ENCODE measurements at regions not wholly inside any gene's neighbourhood (a gene's known extent, or its start where the extent isn't known, plus 50 kb on each side); places are given as distances from the start of the nearest gene placed in this dataset.
"Not testable (repeated sequence)": the region's sequence is repeated elsewhere in the genome, so short reads cannot be mapped to it uniquely, and the experiment has no call there.

DNA sequence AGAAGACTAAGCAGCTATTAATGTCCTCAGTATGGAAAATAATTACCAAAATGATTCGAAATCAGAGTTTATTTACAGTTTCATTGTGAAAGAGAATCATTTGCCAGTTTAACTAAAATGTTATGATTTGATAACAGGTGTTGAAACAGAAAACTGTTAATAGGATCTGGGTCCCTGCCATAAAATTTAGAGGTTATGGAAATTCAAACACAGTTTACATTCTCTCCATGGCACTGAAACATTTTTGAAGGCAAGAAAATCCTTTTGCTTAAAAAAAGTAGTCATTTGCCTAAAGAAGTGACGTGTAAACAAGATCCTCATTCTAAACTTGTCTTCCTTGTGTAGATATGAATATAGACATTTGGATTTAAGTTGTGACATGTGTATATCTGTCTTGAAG, 743.8 kb downstream of the SLC4A3 start:
- H3K9me3 Mint-ChIP-seq (ENCODE audit: low read depth) = peaks cover 11% of the 10 kb centered on the region
- H3K4me3 Mint-ChIP-seq (ENCODE audit: low read depth) = no peak overlapping the region
- H3K27ac Mint-ChIP-seq = no peak overlapping the region
- no peaks in the 10 kb centered on the region for H3K36me3 Mint-ChIP-seq (ENCODE audit: insufficient read depth)
- peaks cover 6% of the 10 kb centered on the region for H3K4me1 Mint-ChIP-seq (ENCODE audit: low read depth)
- TF ChIP-seq, protein P1, sequence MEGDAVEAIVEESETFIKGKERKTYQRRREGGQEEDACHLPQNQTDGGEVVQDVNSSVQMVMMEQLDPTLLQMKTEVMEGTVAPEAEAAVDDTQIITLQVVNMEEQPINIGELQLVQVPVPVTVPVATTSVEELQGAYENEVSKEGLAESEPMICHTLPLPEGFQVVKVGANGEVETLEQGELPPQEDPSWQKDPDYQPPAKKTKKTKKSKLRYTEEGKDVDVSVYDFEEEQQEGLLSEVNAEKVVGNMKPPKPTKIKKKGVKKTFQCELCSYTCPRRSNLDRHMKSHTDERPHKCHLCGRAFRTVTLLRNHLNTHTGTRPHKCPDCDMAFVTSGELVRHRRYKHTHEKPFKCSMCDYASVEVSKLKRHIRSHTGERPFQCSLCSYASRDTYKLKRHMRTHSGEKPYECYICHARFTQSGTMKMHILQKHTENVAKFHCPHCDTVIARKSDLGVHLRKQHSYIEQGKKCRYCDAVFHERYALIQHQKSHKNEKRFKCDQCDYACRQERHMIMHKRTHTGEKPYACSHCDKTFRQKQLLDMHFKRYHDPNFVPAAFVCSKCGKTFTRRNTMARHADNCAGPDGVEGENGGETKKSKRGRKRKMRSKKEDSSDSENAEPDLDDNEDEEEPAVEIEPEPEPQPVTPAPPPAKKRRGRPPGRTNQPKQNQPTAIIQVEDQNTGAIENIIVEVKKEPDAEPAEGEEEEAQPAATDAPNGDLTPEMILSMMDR (IDR thresholded peaks at IDR 0.05; ENCODE audit: unreplicated experiment) = no peak
- H3K27me3 Mint-ChIP-seq = no peaks in the 10 kb centered on the region
- DNase-seq (ENCODE audit: low spot score, unreplicated experiment) = no peak

DNA sequence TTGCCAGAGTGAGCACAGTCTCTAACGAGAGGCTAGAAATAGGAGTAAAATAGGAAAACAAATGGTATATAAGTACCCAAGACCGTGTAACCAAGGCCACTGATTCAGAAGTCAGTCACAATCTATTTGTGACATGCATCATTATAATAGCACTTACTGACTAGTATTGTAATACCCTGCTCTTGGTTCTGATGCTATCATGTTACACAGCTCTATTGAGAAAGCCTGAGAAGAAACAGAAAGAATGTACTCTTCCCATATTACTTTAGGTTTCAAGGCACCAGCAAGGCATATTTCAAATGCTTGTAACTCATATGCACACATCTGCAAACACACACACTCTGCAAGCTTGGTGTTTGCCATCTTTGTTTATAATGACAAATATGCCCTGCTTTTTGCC, 746.4 kb downstream of the SLC4A3 start:
- DNase-seq (ENCODE audit: low spot score, unreplicated experiment) = no peak
- Mint-ChIP-seq H3K9me3 (ENCODE audit: low read depth) (peaks cover under 1% of the 10 kb centered on the region), H3K36me3 (ENCODE audit: insufficient read depth) (no peaks in the 10 kb centered on the region), H3K27ac (no peak overlapping the region), H3K4me1 (ENCODE audit: low read depth) (peaks cover 6% of the 10 kb centered on the region), H3K4me3 (ENCODE audit: low read depth) (no peak overlapping the region), H3K27me3 (no peaks in the 10 kb centered on the region)
- TF ChIP-seq, protein P1 (IDR thresholded peaks at IDR 0.05; ENCODE audit: unreplicated experiment) = no peak

DNA sequence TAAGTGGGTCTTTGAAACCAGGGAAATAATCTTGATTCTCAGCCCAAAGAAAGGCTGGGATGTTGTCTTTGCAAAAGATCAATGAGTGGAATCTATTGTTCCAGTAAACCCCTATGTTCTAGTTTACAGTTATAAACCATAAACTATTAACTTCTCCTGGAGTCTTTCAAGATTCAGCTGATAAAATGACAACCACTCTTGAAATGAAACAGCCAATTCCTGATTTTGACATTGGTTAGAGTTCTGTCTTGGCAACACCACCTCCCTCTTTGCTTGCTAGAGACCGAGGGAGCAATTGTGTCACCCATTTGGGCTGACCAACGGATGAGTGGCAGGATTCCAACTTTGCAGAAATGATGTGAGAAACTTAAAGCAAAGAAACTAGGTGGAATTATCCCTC, 746.9 kb downstream of the SLC4A3 start:
- H3K36me3 Mint-ChIP-seq (ENCODE audit: insufficient read depth) = no peaks in the 10 kb centered on the region
- H3K27ac Mint-ChIP-seq = no peak overlapping the region
- peaks cover 4% of the 10 kb centered on the region for H3K9me3 Mint-ChIP-seq (ENCODE audit: low read depth)
- DNase-seq (ENCODE audit: low spot score, unreplicated experiment) = no peak
- TF ChIP-seq, protein P1 (IDR thresholded peaks at IDR 0.05; ENCODE audit: unreplicated experiment) = no peak
- no peak overlapping the region for H3K4me3 Mint-ChIP-seq (ENCODE audit: low read depth)
- peaks cover 6% of the 10 kb centered on the region for H3K4me1 Mint-ChIP-seq (ENCODE audit: low read depth)
- H3K27me3 Mint-ChIP-seq = no peaks in the 10 kb centered on the region

DNA sequence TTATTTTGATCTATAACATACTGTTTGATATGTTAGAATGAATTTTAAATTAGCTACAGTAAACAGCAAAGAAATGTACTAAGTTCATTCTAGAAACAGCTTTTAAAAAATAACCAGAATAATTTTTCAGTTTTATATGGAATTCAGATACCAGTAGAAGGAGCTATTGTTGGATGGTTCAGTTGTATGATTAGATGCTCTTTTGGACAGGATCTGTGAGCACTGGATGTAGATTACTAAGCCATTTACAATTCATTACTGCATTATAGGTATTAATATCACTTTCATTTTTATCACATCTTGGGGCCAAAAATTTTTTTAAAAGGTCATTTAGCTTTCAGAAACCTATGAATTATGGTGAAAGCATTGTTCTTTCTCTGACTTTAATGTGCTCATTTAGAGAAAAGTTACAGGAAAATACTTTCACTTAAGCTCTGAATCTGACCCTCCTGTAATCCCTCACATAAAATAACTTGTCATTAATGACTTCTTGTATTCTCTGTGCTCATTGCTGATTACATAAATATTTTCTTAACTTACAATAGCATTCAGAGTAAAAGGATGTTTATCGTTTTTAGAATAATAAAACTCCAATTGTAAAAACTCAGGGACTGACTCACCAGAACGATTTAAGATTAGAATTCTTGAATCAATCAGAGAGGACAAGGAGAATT, 750.2 kb downstream of the SLC4A3 start:
- DNase-seq (ENCODE audit: low spot score, unreplicated experiment) = no peak
- no peak overlapping the region for H3K4me3 Mint-ChIP-seq (ENCODE audit: low read depth)
- H3K27me3 Mint-ChIP-seq = no peaks in the 10 kb centered on the region
- H3K9me3 Mint-ChIP-seq (ENCODE audit: low read depth) = peaks cover 29% of the 10 kb centered on the region
- TF ChIP-seq, protein P1 (IDR thresholded peaks at IDR 0.05; ENCODE audit: unreplicated experiment) = no peak
- peaks cover 3% of the 10 kb centered on the region for H3K4me1 Mint-ChIP-seq (ENCODE audit: low read depth)
- H3K27ac Mint-ChIP-seq = no peak overlapping the region
- H3K36me3 Mint-ChIP-seq (ENCODE audit: insufficient read depth) = peaks cover 9% of the 10 kb centered on the region

DNA sequence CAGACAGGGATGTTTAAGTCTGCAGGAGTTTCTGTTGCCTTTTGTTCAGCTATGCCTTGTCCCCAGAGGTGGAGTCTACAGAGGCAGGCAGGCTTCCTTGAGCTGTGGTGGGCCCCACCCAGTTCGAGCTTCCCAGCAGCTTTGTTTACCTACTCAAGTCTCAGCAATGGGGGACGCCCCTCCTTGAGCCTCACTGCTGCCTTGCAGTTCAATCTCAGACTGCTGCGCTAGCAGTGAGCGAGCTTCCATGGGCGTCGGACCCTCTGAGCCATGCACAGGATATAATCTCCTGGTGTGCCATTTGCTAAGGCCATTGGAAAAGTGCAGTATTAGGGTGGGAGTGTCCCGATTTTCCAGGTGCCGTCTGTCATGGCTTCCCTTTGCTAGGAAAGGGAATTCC, 760.3 kb downstream of the SLC4A3 start:
- not testable (repeated sequence) for H3K36me3 Mint-ChIP-seq (ENCODE audit: insufficient read depth); H3K4me3 Mint-ChIP-seq (ENCODE audit: low read depth); DNase-seq (ENCODE audit: low spot score, unreplicated experiment); H3K4me1 Mint-ChIP-seq (ENCODE audit: low read depth); H3K27ac Mint-ChIP-seq; H3K27me3 Mint-ChIP-seq
- H3K9me3 Mint-ChIP-seq (ENCODE audit: low read depth) = peaks cover 26% of the 10 kb centered on the region

DNA sequence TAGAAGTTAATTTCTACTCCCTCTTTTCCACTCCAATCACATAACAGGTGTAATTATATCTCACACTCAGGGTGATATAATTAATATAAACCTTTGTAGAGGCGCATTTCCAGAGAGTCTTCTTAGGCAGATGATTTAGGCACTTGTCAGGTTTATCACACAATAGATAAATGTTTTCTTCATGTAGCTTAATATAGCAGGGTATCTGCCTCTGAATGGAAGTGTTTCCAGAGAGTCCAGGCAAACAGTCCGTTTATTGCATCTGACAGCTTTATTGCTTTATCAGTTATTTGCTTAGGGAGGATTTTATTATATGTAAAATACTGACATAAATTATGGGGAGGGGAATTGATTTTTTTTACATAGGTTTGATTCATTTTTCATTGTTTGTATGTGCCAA, 766.3 kb downstream of the SLC4A3 start:
- Mint-ChIP-seq H3K4me3 (ENCODE audit: low read depth) (no peak overlapping the region), H3K9me3 (ENCODE audit: low read depth) (peaks cover 3% of the 10 kb centered on the region), H3K36me3 (ENCODE audit: insufficient read depth) (no peaks in the 10 kb centered on the region), H3K27ac (no peak overlapping the region), H3K4me1 (ENCODE audit: low read depth) (no peaks in the 10 kb centered on the region), H3K27me3 (peaks cover 7% of the 10 kb centered on the region)
- TF ChIP-seq, protein P1 (IDR thresholded peaks at IDR 0.05; ENCODE audit: unreplicated experiment) = no peak
- DNase-seq (ENCODE audit: low spot score, unreplicated experiment) = no peak
